GM23338 (cell line): ENCODE measurements at regions not wholly inside any gene's neighbourhood (a gene's known extent, or its start where the extent isn't known, plus 50 kb on each side); places are given as distances from the start of the nearest gene placed in this dataset.

ENCODE experiments used
- ATAC-seq: fragments of 200-7000 bp; cut with Tn5 transposase; 3 replicates; pipeline ENCODE4 v1.9.1; 2020
- DNase-seq: peaks from one replicate; pipeline ENCODE4 v3.0.0-alpha.2; 2015; ENCODE audit warnings: low spot score
- H2AFZ ChIP-seq: fragments of 200-600 bp; sonication (generic); 2 replicates; pipeline ENCODE4 v1.8.0; 2016; ENCODE audit warnings: antibody characterized with exemption, mild to moderate bottlenecking, moderate library complexity
- H3F3A ChIP-seq: fragments of 200-600 bp; sonication (generic); replicated peaks from 2 replicates; pipeline ENCODE4 v1.8.0; 2017; ENCODE audit warnings: antibody characterized with exemption, mixed run types, low read depth
- H3K27ac ChIP-seq: fragments of 200-600 bp; sonication (generic); 2 replicates; pipeline ENCODE4 v1.6.1; 2016; ENCODE audit warnings: low read depth
- H3K27me3 ChIP-seq: fragments of 200-600 bp; sonication (generic); 2 replicates; pipeline ENCODE4 v1.8.0; 2016; ENCODE audit warnings: mild to moderate bottlenecking, mixed run types, moderate library complexity; ENCODE audit not compliant: insufficient read depth
- H3K36me3 ChIP-seq: fragments of 200-600 bp; sonication (generic); 2 replicates; pipeline ENCODE4 v1.8.0; 2016; ENCODE audit warnings: mild to moderate bottlenecking; ENCODE audit not compliant: insufficient read depth
- H3K4me1 ChIP-seq: fragments of 200-600 bp; sonication (generic); 2 replicates; pipeline ENCODE4 v1.8.0; 2016; ENCODE audit warnings: mild to moderate bottlenecking, moderate library complexity; ENCODE audit not compliant: insufficient read depth
- H3K4me2 ChIP-seq: fragments of 200-600 bp; sonication (generic); 2 replicates; pipeline ENCODE4 v1.7.1; 2017; ENCODE audit warnings: mixed run types
- H3K4me3 ChIP-seq: fragments of 200-600 bp; sonication (generic); 2 replicates; pipeline ENCODE4 v1.6.1; 2016; ENCODE audit warnings: mixed run types
- H3K79me2 ChIP-seq: fragments of 200-600 bp; sonication (generic); replicated peaks from 2 replicates; pipeline ENCODE4 v1.8.0; 2017; ENCODE audit warnings: mild to moderate bottlenecking; ENCODE audit not compliant: insufficient read depth
- H3K9me2 ChIP-seq: fragments of 200-600 bp; sonication (generic); 2 replicates; pipeline ENCODE4 v1.8.0; 2017; ENCODE audit not compliant: insufficient read depth
- H4K20me1 ChIP-seq: fragments of 200-600 bp; sonication (generic); replicated peaks from 2 replicates; pipeline ENCODE4 v1.8.0; 2017; ENCODE audit warnings: mild to moderate bottlenecking; ENCODE audit not compliant: insufficient read depth
- H3K27ac Mint-ChIP-seq: 2 replicates; pipeline ENCODE4 v1.8.0; 2020; ENCODE audit warnings: inconsistent platforms, mild to moderate bottlenecking, moderate library complexity, mixed read lengths
- H3K27me3 Mint-ChIP-seq: 3 replicates; pipeline ENCODE4 v1.8.0; 2022; ENCODE audit warnings: low read depth, mild to moderate bottlenecking, moderate library complexity, mixed read lengths, inconsistent platforms; ENCODE audit not compliant: insufficient read depth, poor library complexity
- H3K36me3 Mint-ChIP-seq: 3 replicates; pipeline ENCODE4 v1.8.0; 2021; ENCODE audit warnings: low read depth, mild to moderate bottlenecking, inconsistent platforms, moderate library complexity, mixed read lengths
- H3K4me1 Mint-ChIP-seq: 3 replicates; pipeline ENCODE4 v1.8.0; 2020; ENCODE audit warnings: mild to moderate bottlenecking, inconsistent platforms, mixed read lengths
- H3K4me3 Mint-ChIP-seq: 3 replicates; pipeline ENCODE4 v1.8.0; 2021; ENCODE audit warnings: moderate library complexity, mild to moderate bottlenecking, inconsistent platforms, mixed read lengths
- H3K9me3 Mint-ChIP-seq: 3 replicates; pipeline ENCODE4 v1.8.0; 2020; ENCODE audit warnings: moderate library complexity, mild to moderate bottlenecking, inconsistent platforms, mixed read lengths
- CREB1 ChIP-seq: fragments of 250-450 bp; sonication (Bioruptor Pico); IDR thresholded peaks from 2 replicates; pipeline ENCODE4 v1.5.0; 2020; ENCODE audit warnings: low read depth, mild to moderate bottlenecking, moderate library complexity
- ETS1 ChIP-seq: IDR thresholded peaks from 2 replicates; pipeline ENCODE4 v1.6.1; 2016; ENCODE audit warnings: antibody characterized with exemption
- EZH2 ChIP-seq: fragments of 200-600 bp; sonication (generic); IDR thresholded peaks from one replicate; pipeline ENCODE4 v1.8.0; 2017; ENCODE audit warnings: antibody characterized with exemption, mild to moderate bottlenecking, low read depth; ENCODE audit not compliant: unreplicated experiment
- JUNB ChIP-seq: IDR thresholded peaks from one replicate; pipeline ENCODE4 v1.6.1; 2016; ENCODE audit warnings: antibody characterized with exemption; ENCODE audit not compliant: unreplicated experiment
- NANOG ChIP-seq: IDR thresholded peaks from 2 replicates; pipeline ENCODE4 v1.6.1; 2016; ENCODE audit warnings: antibody characterized with exemption, borderline replicate concordance
- POLR2AphosphoS5 ChIP-seq: IDR thresholded peaks from 2 replicates; pipeline ENCODE4 v1.6.1; 2016; ENCODE audit warnings: antibody characterized with exemption, low read depth
- REST ChIP-seq: IDR thresholded peaks from one replicate; pipeline ENCODE4 v1.6.1; 2018; ENCODE audit warnings: antibody characterized with exemption; ENCODE audit not compliant: unreplicated experiment
- STAT1 ChIP-seq: IDR thresholded peaks from one replicate; pipeline ENCODE4 v1.6.1; 2016; ENCODE audit warnings: antibody characterized with exemption; ENCODE audit not compliant: unreplicated experiment
- ZNF114 ChIP-seq: fragments of 250-450 bp; sonication (Bioruptor Pico); IDR thresholded peaks from 2 replicates; pipeline ENCODE4 v1.5.0; 2020; ENCODE audit warnings: mild to moderate bottlenecking, moderate library complexity
- ZNF331 ChIP-seq: fragments of 250-450 bp; sonication (Bioruptor Pico); IDR thresholded peaks from 2 replicates; pipeline ENCODE4 v1.5.0; 2020; ENCODE audit warnings: low read depth, mild to moderate bottlenecking, moderate library complexity

GRCh38 chr7:22628112-22628511 lies 98.9 kb upstream of the IL6 start (continued):
- no peak for TF ChIP-seq JUNB
- no peak for TF ChIP-seq CREB1 (CRISPR knock-in tag)
- no peak for TF ChIP-seq NANOG
- no peak for TF ChIP-seq REST
- no peak for TF ChIP-seq ZNF114
- TF ChIP-seq ETS1, result no peak

- H3K79me2 ChIP-seq, result no peaks in the 10 kb centered on the region
- H3K9me2 ChIP-seq, result no peaks in the 10 kb centered on the region
- no peak overlapping the region for H3K4me2 ChIP-seq
- Mint-ChIP-seq H3K36me3 (no peaks in the 10 kb centered on the region), H3K27me3 (peaks cover 2% of the 10 kb centered on the region), H3K27ac (no peak overlapping the region), H3K9me3 (no peaks in the 10 kb centered on the region), H3K4me1 (peaks cover 8% of the 10 kb centered on the region), H3K4me3 (no peak overlapping the region)
- no peaks in the 10 kb centered on the region for H3K36me3 ChIP-seq
- H3K4me1 ChIP-seq, result no peaks in the 10 kb centered on the region
- no peak overlapping the region for H3K27ac ChIP-seq
- no peak overlapping the region for H3K4me3 ChIP-seq
- H2AFZ ChIP-seq, result no peak overlapping the region
- H3K27me3 ChIP-seq, result no peaks in the 10 kb centered on the region
- H3F3A ChIP-seq, result no peaks in the 10 kb centered on the region
- DNase-seq (no peak), ATAC-seq (no peak)
- no peaks in the 10 kb centered on the region for H4K20me1 ChIP-seq
- no peak for TF ChIP-seq EZH2
- no peak for TF ChIP-seq POLR2AphosphoS5
- TF ChIP-seq STAT1, result no peak
- no peak for TF ChIP-seq JUNB
- no peak for TF ChIP-seq ZNF331 (CRISPR knock-in tag)
- no peak for TF ChIP-seq ZNF114
- no peak for TF ChIP-seq ETS1
- no peak for TF ChIP-seq NANOG
- TF ChIP-seq REST, result no peak
Observed at GRCh38 chr7:22627136-22627535, 99.9 kb upstream of the IL6 start.
